ENCODE measurements at regions not wholly inside any gene's neighbourhood (a gene's known extent, or its start where the extent isn't known, plus 50 kb on each side); places are given as distances from the start of the nearest gene placed in this dataset.

DNA sequence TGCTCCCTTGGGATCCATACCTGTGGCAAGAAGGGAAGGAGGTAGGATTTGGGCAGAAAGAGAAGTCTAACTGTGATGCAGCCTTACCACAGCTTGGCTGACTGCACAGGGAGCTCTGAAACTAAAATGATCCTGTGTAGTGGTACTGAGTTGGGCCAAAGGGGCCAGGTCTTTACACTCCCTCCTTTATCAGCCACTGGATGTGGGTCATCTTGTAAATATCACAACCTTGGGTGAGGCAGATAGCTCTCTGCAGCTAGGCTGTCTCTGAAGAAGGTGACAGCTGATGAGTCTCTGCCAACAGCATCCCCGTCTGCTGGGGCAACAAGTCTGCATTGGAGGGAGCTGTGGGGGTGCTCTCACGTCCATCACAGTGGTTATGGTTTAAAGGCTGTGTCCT is 95.9 kb upstream of the CAND1 start:
- no peak for DNase-seq

DNA sequence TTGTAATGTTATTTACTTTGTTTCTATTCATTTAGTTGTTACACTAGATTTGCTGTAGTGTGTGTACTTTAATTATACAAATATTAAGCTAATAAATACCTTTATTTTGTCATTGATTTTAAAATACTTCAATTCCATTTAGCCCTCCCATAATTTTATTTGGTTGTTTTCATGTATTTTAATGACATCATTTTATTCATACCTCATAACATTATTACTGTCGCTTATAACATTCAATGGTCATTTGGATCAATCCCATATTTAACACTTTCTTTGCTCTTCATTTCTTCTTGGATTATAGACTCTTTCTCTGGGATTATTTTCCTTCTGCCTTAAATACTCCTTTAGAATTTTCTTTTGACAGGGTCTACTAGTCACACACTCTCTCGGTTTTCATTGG is 86.6 kb upstream of the CAND1 start:
- DNase-seq: no peak

DNA sequence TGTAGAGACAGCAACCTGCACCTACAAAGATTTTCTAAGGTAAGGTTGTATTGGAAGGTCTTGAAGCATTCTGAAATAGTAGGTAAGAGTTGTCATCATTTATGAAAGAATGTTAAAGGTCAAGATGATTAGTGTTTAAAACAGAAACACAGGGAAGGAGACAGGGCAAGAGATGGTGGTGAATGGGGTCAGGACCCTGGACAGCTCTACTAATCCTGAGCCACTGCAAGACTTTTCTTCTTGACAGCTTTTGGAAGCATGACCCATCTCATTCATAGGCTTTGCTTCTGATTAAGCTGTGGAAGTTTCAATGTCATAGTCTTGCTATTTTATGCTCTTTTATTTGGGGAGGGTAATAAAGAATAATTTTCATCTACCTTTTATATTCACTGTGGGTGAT is 75.5 kb upstream of the CAND1 start:
- DNase-seq: no peak

DNA sequence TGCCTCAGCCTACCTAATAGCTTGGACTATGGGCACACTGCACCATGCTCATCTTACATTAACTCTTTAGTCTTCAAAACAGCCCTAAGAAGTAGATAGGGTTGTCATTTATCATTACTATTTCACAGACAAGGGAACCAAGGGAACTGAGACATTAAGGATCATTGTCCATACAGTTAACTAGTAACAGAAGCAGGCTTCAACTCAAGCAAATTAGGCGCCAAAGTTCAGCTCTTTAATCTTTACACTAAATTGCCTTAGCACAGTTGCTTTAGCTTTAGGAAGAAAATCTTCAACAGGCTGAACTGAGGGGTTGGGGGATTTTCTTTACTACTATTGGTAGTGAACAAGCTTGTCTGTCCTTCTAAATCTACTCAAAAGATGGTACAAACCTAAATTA is 68.8 kb upstream of the CAND1 start:
- DNase-seq: no peak

DNA sequence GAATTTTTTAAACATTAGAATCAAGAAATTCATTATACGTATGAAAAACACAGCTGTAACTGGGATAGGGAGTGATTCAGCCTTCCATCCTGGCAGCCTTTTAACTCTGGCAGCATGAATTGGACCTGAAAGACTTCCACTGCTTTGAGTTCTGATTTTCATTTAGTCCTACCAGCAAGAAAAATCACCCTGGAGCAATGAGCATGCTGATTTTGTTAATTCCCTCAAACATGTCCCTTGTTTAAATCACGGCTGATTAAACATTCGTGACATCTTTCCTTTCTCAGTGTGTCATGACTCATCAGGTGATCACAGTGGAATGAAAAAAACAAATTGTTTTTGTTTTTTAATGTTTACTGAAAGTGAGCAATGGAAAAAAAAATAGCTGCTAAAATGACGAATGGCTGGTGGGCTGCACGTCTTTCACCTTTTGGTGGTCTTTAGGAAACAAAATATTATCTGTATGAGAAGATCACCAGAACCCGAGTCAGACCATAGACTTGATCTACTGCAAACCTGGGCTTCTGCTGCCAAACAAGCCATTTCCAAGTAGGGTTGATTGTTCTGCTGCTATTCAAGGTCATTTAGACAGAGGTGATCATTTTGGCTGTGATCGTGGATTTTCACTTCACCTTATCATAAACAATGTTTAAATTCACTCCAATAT is 67.0 kb upstream of the CAND1 start:
- DNase-seq: no peak

DNA sequence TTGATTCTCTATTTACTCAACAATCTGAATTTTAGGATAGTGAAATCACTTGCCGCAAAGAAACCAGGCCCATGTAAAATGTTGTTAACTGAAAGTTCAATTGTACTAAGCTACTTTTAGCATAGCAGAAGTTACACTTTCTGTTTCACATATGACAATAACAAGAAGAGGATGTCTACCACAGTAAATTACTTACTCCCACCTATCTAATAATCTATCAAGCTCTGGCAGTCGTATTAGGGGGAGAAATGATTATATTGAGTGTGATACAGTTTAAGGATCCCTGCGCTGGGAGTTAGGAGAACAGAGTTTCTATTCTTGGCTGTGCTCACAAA is 66.5 kb upstream of the CAND1 start:
- no peak for DNase-seq

DNA sequence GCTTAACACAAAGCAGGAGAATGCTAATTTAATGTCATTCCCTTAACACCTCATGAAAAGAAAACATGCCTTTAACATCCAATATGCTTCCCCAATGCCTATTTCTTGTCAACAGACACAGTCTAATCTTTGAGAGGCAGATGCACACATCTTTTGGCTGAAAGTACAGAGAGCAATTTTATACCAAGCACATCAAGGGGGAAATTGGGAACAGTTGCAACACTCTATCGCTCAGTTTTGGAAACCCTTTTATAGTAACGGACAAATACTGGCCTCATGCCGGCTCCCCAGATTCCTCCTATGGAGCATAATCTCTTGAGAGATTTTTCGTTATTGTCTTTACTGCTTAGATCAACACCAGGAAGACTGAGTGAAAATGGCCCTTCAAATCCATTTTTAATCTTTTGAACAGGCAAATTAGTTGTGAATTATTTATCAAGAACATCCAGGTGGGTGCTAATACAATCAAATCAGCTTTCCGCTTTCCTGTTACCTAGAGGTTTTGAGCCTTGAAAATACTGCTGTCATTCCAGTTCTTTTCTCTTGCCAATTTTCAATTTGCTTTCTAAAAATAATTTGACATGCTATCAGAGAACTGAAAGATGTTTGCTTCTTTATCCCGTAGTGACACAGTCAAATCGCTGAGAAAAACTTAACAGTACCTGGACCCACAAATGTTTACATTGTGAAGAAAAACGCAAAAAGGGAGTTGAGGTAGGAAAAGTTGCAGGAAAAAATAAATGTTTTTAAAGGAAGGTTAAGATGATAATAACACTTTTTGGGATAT is 60.7 kb upstream of the CAND1 start:
- DNase-seq: no peak

DNA sequence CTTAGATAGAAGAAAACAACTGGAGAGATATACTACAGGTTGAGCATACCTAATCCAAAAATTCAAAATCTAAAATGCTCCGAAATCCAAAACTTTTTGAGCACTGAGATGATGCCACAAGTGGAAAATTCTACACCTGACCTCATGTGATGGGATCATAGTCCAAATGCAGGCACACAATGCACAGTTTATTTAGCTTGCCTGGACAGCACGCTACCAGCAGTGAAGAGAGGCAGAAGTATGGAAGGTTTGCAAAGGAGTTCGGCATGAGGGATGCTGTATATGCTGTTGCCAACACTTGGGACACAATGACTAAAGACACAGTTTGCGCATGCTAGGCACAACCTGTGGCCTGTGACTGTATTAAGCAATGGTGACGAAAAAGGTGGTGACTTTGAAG is 58.1 kb upstream of the CAND1 start:
- DNase-seq: no peak

DNA sequence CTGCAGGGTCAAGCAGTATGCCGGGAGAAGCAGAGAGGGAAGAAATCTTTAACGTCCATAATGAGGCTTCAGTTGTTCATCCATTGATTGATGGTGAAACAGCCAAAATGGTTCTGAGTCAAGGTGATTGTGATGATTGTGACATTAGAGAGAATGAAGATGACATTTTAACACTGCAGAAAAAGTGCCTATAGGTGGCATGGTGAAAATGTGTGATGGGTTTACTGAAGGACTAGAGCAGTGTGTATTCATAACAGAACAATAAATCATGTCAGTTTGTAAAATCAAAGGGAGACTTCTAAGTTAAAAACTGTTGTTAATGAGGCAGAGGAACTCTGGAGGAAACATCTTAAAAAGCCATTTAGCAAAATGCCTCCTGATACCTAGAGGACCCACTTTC is 57.7 kb upstream of the CAND1 start:
- no peak for DNase-seq

DNA sequence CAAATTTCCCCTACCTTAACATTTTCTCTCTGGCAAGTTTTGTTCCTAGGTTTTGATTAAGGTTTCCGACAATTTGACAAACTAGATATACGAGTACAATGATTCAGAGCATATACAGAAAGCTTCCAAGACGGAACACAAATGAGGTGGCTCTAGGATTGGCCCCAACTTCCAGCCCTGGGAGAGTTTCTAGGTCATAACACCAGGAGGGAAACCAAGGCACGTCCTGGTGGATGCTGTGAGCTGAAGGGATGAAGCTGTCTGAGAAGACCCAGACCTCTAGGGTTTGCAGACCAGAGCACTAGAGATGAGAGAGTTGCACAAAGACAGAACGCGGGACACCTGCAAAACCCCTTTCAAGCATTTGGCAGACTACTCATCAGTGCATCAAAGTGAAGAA is 51.5 kb upstream of the CAND1 start:
- no peak for DNase-seq

Measured in NCI-H1694 (cell line).